Skeletal muscle tissue (tissue), 3 donors: ENCODE measurements at regions not wholly inside any gene's neighbourhood (a gene's known extent, or its start where the extent isn't known, plus 50 kb on each side); places are given as distances from the start of the nearest gene placed in this dataset.

Source experiments
- H3K27ac ChIP-seq: one replicate; pipeline ENCODE4 v1.7.0; 2013; ENCODE audit warnings: mild to moderate bottlenecking, low read depth, low read length, inconsistent platforms
- H3K27me3 ChIP-seq, 3 donors: one replicate each; pipeline ENCODE4 v1.7.0; 2013; ENCODE audit warnings: low read length in 3 of 3; ENCODE audit not compliant: control insufficient read depth in 3 of 3, insufficient read depth in 3 of 3
- H3K36me3 ChIP-seq, 3 donors: one replicate each; pipeline ENCODE4 v1.7.0; 2013; ENCODE audit warnings: low read length in 3 of 3; ENCODE audit not compliant: control insufficient read depth in 3 of 3, insufficient read depth in 3 of 3
- H3K4me1 ChIP-seq, 3 donors: one replicate each; pipeline ENCODE4 v1.7.0; 2013; ENCODE audit warnings: low read length in 3 of 3, mild to moderate bottlenecking in 3 of 3; ENCODE audit not compliant: control insufficient read depth in 3 of 3, insufficient read depth in 3 of 3
- H3K4me3 ChIP-seq, 3 donors: one replicate each; pipeline ENCODE4 v1.7.0; 2013; ENCODE audit warnings: low read length in 3 of 3
- H3K9ac ChIP-seq, 3 donors: one replicate each; pipeline ENCODE4 v1.7.0; 2013; ENCODE audit warnings: low read length in 3 of 3, mild to moderate bottlenecking in 3 of 3, moderate library complexity in 2 of 3, low read depth in 1 of 3
- H3K9me3 ChIP-seq, 3 donors: one replicate each; pipeline ENCODE4 v1.7.0; 2013; ENCODE audit warnings: low read length in 3 of 3; ENCODE audit not compliant: control insufficient read depth in 3 of 3
- donor health status: Osteomylitis.

DNA sequence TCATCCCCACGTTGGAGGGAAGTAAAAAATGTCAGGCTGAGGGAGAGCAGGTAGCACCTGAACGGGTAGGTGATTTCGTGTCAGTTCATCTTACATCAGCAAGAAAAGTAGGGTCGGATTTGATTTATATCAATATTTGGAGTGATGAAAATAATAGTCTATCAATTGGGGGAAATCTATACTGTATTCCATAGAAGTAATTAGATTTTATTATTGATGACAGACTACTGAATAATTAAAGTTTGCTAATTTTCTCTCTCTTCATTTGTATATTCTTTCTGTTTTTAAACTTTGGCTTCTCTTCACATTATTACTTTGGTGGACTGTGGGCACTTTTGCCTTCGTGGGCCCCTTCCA lies 78.4 kb downstream of the OLIG3 start:
- Histone ChIP-seq H3K9me3 (no peaks in the 10 kb centered on the region), H3K9ac (no peak overlapping the region), H3K36me3 (no peaks in the 10 kb centered on the region), H3K4me3 (no peak overlapping the region), H3K27ac (no peak overlapping the region), H3K27me3 (no peaks in the 10 kb centered on the region), H3K4me1 (peaks cover 0 to 12% (median 9%) of the 10 kb centered on the region in 3 donors)

DNA sequence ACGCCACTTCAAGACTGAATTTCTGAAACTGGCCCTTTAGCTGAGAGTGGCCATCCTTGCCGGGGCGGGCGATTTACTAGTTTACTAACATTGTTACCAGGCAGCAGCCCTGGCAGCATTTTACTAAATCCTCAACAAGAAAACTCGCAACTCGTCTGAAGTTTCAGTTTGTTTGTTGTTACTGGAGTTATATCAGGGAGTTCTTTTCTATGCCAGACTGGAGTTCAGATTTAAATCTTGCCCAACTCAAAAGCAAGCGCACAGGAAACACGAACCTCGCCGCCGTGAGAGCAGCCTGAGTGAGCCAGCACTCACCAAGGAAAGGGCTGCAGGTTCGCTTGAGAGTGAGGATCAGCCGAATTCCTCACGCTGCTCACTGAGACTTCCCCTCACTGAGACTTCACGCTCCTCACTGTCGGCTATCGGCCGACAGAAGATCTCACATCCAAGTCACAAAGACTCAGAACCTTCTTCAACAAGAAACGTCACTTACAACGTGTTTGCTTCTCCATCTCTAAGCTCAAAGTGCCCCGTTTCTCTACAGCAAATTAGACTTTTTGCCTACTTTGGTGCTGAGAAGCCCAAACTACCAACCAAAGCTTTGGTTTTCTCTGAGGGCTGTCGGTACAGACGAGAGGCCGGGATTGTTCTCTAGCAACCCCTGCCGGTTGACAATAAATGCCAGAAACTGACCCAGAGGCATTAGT lies 78.9 kb downstream of the OLIG3 start:
- Histone ChIP-seq H3K4me1 (peaks cover 0 to 12% (median 9%) of the 10 kb centered on the region in 3 donors), H3K4me3 (peak overlapping the region; percentile 70 to 80 (median 79)), H3K9ac (peak overlapping the region; percentile 52 to 82 (median 68)), H3K36me3 (no peaks in the 10 kb centered on the region), H3K9me3 (no peaks in the 10 kb centered on the region), H3K27ac (peak overlapping the region; percentile 37), H3K27me3 (no peaks in the 10 kb centered on the region)

GRCh38 chr6:137414599-137414998 lies 79.6 kb downstream of the OLIG3 start:
- Histone ChIP-seq H3K36me3 (no peaks in the 10 kb centered on the region), H3K27ac (no peak overlapping the region), H3K9me3 (no peaks in the 10 kb centered on the region), H3K27me3 (no peaks in the 10 kb centered on the region), H3K4me3 (peak overlapping the region; percentile 4 to 80 (median 79)), H3K9ac (peak overlapping the region in 1 of 3 donors; percentile 68), H3K4me1 (peaks cover 0 to 12% (median 9%) of the 10 kb centered on the region in 3 donors)

- Histone ChIP-seq H3K36me3 (no peaks in the 10 kb centered on the region), H3K27me3 (no peaks in the 10 kb centered on the region), H3K4me1 (peaks cover 0 to 12% (median 9%) of the 10 kb centered on the region in 3 donors), H3K4me3 (no peak overlapping the region), H3K9me3 (no peaks in the 10 kb centered on the region), H3K9ac (no peak overlapping the region), H3K27ac (no peak overlapping the region)
Measured at GRCh38 chr6:137413482-137413881, 80.7 kb downstream of the OLIG3 start.

GRCh38 chr6:137412562-137412961 lies 81.6 kb downstream of the OLIG3 start:
- no peaks in the 10 kb centered on the region for H3K27me3 ChIP-seq
- H3K36me3 ChIP-seq = no peaks in the 10 kb centered on the region
- H3K27ac ChIP-seq = no peak overlapping the region
- no peaks in the 10 kb centered on the region for H3K9me3 ChIP-seq
- no peak overlapping the region for H3K9ac ChIP-seq
- no peak overlapping the region for H3K4me3 ChIP-seq
- H3K4me1 ChIP-seq = peaks cover 0 to 12% (median 9%) of the 10 kb centered on the region in 3 donors

GRCh38 chr6:137409266-137409777 lies 84.9 kb downstream of the OLIG3 start:
- no peak overlapping the region for H3K9ac ChIP-seq
- peaks cover 0 to under 1% (median under 1%) of the 10 kb centered on the region in 3 donors for H3K4me1 ChIP-seq
- H3K9me3 ChIP-seq = no peaks in the 10 kb centered on the region
- H3K36me3 ChIP-seq = no peaks in the 10 kb centered on the region
- no peak overlapping the region for H3K27ac ChIP-seq
- H3K27me3 ChIP-seq = no peaks in the 10 kb centered on the region
- H3K4me3 ChIP-seq = no peak overlapping the region

DNA sequence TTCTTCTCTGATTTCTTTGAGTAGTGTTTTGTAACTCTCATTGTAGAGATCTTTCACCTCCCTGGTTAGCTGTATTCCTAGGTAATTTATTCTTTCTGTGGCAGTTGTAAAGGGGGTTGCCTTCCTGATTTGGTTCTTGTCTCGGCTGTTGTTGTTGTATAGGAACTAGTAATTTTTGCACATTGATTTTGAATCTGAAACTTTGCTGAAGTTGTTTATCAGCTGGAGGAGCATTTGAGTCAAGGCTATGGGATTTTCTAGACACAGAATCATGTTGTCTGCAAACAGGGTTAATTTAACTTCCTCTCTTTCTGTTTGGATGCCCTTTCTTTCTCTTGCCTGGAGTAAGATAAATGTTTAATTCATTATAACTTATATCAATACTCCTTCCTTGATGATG lies 86.4 kb downstream of the OLIG3 start:
- Histone ChIP-seq H3K36me3 (no peaks in the 10 kb centered on the region), H3K27ac (no peak overlapping the region), H3K9me3 (no peaks in the 10 kb centered on the region), H3K4me1 (no peaks in the 10 kb centered on the region), H3K4me3 (no peak overlapping the region), H3K9ac (no peak overlapping the region), H3K27me3 (no peaks in the 10 kb centered on the region)

- Histone ChIP-seq H3K4me1 (no peaks in the 10 kb centered on the region), H3K4me3 (no peak overlapping the region), H3K36me3 (no peaks in the 10 kb centered on the region), H3K27ac (no peak overlapping the region), H3K9me3 (no peaks in the 10 kb centered on the region), H3K27me3 (no peaks in the 10 kb centered on the region), H3K9ac (no peak overlapping the region)
Measured at GRCh38 chr6:137405806-137406205, 88.4 kb downstream of the OLIG3 start.

DNA sequence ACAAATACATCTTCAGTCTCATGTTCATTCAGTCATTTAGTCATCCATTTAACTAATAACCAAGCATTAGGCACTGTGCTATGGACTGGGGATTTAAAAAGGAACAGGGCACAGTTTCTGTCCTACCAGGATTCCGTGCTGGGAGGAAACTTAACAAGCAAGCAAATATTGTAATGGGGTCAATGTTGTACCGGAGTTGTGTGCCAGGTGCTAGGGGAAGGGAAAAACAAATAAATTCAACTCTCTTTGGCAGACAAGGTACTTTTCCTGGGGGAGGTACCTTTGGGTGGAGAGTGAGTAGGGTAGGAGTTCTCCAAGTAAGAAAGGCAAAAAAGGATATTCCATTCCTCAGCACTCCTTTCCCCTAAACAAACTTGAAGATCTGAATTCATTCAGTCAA lies 90.3 kb downstream of the OLIG3 start:
- H3K9me3 ChIP-seq = no peaks in the 10 kb centered on the region

GRCh38 chr6:137403443-137403842 lies 90.8 kb downstream of the OLIG3 start:
- Histone ChIP-seq H3K36me3 (no peaks in the 10 kb centered on the region), H3K9me3 (no peaks in the 10 kb centered on the region), H3K9ac (no peak overlapping the region), H3K27ac (no peak overlapping the region), H3K27me3 (no peaks in the 10 kb centered on the region), H3K4me1 (no peaks in the 10 kb centered on the region), H3K4me3 (no peak overlapping the region)

More for the DNA sequence above, 90.3 kb downstream of the OLIG3 start:
- Histone ChIP-seq H3K9ac (no peak overlapping the region), H3K4me1 (no peaks in the 10 kb centered on the region), H3K4me3 (no peak overlapping the region), H3K27ac (no peak overlapping the region), H3K27me3 (no peaks in the 10 kb centered on the region), H3K36me3 (no peaks in the 10 kb centered on the region)
